ENCODE measurements at regions not wholly inside any gene's neighbourhood (a gene's known extent, or its start where the extent isn't known, plus 50 kb on each side); places are given as distances from the start of the nearest gene placed in this dataset.

DNA sequence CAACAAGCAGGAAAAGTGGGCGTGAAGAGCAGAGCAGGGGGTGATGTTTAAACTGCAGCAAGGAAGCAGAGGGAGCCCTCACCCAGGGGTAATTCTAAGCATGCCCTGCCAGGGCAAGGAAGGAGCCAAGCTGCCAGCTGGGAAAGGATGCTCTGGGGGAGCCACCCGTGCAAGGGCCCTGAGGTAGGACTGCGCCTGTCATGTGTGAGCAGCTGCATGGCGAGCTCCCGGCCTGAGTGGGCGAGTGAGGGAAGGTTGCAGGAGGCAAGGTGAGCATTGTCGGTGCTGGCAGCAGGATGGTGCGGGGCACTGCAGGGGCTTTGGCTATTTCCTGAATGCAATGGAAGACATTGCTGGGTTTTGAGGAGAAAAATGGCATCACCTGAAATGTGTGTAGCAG lies 107.2 kb downstream of the COPS8 start:
- TF ChIP-seq ZNF274 (IDR thresholded peaks at IDR 0.05; ENCODE audit: low read depth, low read length) (no peak), SUZ12 (IDR thresholded peaks at IDR 0.05; ENCODE audit: extremely low read depth, insufficient read depth, insufficient read length) (no peak), YY1 (IDR thresholded peaks at IDR 0.05; ENCODE audit: insufficient read depth, insufficient read length) (no peak)

Data from NT2/D1 (cell line).